ENCODE measurements at regions not wholly inside any gene's neighbourhood (a gene's known extent, or its start where the extent isn't known, plus 50 kb on each side); places are given as distances from the start of the nearest gene placed in this dataset.

- TF ChIP-seq YY1 (IDR thresholded peaks at IDR 0.05; ENCODE audit: insufficient read depth, insufficient read length): no peak
- TF ChIP-seq SUZ12 (IDR thresholded peaks at IDR 0.05; ENCODE audit: extremely low read depth, insufficient read depth, insufficient read length): no peak
- no peak for TF ChIP-seq ZNF274 (IDR thresholded peaks at IDR 0.05; ENCODE audit: low read depth, low read length)
Observed at GRCh38 chr2:19690429-19690828, 211.4 kb downstream of the TTC32 start.
